GM21723 (cell line): ENCODE measurements at regions not wholly inside any gene's neighbourhood (a gene's known extent, or its start where the extent isn't known, plus 50 kb on each side); places are given as distances from the start of the nearest gene placed in this dataset.
"Not testable (repeated sequence)": the region's sequence is repeated elsewhere in the genome, so short reads cannot be mapped to it uniquely, and the experiment has no call there.

Experiments
- ATAC-seq: cut with Tn5 transposase; IDR thresholded peaks from one replicate; pipeline ENCODE4 v1.9.1; 2021; ENCODE audit warnings: mild to moderate bottlenecking, moderate library complexity; ENCODE audit not compliant: unreplicated experiment

DNA sequence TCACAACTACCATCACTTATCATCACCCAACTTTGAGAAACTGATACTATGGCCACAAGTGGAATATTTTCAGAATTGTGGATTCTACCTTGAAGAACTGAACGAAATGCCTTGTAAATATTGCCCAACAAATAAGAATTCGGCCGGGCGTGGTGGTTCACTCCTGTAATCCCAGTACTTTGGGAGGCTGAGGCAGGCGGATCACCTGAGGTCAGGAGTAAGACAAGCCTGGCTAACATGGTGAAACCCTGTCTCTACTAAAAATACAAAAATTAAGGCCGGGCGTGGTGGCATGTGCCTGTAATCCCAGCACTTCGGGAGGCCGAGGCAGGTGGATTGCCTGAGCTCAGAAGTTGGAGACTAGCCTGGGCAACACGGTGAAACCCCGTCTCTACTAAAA is 862.7 kb downstream of the ZPLD1 start:
- ATAC-seq: not testable (repeated sequence)

DNA sequence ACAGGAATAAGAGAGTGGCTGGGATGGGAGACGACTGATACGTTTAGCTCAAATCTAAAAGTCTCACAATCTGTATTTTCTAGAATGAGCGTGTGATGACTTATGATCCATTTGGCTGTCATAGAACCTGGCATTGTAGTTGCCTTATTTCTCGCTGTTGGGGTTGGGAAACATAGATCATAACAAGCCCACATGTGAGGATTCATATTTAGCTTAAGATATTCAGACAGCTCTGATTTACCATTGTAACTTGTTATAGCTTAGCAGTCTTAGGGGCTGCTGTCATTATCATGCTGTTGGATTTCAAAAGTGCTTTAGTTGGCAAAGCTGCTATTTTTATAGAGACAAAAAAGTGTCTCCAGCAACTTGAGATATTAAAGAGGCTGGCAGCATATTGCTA is 871.3 kb downstream of the ZPLD1 start:
- ATAC-seq: no peak

DNA sequence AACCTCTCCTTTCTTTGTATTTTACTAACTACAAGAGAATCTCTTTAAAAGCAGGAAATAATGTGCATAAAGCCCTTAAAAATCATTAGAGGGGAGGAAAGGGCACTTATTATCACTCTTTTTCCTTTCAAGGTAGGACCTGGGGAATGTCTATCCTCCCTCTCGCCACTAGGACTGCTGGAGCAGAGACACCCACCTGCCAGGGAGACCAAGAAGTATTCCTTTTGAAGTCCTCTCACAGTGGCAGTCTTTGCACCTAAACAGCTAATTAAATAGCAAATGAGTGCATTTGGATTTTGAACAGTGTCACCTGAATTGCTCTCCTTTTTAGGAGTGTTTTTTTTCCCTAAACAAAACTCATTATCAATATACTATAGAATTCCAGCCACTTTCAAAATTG is 874.1 kb downstream of the ZPLD1 start:
- no peak for ATAC-seq

DNA sequence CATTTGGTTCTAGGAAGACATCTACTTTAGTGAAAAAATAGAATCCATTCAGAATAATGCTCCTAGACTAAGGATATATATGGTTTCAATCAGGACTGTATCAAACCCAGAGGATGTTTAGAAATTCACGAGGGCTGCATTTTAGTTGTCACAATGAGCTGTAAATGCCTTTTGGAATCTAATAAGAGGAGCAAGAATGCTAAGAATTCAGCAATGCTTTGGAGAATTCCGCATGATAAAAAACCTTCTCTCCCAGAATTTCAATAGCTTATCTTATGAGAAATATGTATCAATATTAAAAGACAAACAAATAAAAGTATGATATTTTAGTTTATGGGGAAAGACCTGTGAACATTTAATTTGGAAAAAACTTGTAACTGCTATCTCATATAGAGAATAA is 885.1 kb downstream of the ZPLD1 start:
- no peak for ATAC-seq

DNA sequence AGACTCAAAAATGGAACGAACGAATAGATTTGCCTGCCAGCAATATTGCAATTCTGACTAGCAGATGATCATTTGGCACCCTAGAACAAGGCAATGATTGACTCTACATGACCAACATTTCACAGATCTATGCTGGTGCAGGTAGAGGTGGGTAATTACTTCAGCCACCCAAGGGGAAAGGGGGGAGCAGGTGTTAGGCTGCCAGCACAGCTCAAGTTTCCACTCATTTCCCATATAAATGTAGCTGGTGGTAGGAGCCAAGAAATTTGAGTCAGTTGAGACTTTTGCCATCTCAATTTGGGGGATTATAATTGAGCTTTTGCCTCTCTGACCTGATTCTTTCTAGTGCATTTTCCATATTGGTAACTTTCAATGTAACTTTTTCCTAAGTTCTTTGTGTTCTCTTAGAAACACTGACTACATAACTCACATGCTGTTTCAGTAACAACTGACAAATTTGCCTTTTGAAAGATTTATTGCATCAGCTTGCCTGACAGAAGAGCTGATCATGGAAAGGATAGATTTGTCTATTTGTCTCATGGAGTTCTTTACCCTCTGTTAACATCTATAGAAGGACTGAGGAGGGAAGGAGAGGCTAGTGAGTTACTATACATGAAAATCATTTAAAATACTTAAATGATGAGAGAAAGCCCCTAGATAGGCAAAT is 902.5 kb downstream of the ZPLD1 start:
- no peak for ATAC-seq

DNA sequence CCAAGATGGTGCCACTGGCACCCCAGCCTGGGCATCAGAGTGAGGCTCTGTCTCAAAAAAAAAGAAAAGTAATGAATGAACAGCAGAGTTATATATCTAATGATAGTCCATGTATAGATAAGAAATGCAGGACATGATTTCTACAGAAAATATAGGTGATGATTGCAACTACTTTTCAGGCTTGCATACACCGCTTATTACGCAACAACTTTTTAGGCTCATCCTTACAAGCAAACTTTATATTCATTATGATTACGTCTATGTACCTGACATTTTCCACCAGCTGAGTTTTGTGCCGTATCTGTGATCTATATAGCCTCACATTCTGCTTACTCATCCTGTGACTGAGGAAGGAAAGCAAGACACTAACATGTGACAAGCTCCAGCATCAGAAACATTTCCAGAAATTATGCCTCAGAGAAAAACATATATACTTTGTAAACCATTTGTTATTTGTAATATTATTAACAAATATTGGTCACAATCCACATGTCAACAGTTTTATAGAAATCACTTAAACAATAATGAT is 906.3 kb downstream of the ZPLD1 start:
- ATAC-seq: no peak

DNA sequence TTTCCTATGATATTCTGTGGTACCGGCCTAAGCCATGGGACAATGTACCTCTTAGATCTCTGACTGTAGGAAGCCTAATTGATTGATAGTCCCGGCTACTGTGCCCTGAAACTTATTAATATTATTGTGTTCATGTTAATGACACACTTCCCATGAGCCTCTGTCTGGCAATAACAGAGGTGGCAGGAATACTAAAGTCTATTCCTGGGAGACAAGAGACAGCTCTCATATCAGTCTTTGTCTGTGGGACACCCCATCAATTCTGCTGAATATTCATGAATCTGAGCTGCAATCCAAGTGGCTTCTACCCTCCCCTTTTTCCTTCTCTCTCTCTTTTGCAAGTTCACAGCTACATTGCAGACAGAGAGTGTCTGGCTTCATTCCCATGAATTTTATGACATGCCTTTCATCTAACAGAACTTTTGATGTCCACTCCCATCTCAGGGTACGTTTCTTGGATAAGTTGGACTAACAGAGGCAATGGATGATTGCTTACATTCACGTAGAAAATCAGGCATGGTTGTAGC is 907.5 kb downstream of the ZPLD1 start:
- ATAC-seq: no peak

DNA sequence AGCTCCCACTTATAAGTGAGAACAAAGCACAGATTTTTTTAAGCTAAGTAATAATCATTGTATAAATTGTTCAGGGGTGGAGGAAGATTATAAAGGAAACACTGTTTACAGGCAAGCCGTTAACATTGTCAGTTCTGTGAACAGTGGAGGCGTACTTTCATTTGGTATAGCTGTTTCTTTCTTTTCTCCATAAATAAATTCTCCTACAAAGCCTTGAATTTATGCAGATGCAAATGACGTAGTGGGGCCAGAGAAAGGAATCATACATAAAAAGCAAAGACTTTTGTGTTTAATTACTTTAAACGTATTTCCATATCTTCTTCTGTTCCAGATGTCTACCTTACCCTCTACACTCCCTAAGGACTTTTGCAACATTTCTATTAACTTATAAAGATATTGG is 914.9 kb downstream of the ZPLD1 start:
- no peak for ATAC-seq

DNA sequence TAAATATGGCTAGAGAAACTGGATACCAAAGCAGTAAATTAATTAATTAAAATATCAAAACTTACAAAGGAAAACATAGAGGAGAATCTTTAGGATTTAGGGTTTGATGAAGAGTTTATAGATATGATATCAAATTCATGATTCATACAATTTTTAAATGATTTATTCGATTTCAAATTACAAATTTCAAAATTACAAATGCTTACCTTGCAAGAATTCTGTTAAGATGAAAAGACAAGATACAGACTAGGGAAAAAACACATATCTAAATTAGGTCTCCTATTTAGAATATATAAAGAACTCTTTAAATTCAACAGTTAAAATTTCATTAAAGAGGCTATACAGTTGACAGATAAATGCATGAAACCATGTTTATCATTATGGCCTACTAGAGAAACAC is 930.7 kb downstream of the ZPLD1 start:
- ATAC-seq: no peak

DNA sequence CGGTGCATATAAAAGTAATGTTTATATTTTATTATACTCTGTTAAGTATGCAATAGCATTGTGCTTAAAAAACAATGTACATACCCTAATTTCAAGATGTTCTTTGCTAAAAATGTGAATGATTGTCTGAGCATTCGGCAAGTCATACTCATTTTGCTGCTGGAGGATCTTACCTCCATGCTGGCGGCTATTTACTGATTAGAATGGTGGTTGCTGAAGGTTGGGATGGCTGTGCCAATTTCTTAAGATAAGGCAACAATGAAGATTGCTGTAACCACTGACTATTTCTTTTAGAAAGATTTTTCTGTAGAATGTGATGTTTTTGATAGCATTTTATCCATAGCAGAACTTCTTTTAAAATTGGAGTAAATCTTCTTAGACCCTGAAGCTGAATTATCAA is 932.7 kb downstream of the ZPLD1 start:
- ATAC-seq: no peak

DNA sequence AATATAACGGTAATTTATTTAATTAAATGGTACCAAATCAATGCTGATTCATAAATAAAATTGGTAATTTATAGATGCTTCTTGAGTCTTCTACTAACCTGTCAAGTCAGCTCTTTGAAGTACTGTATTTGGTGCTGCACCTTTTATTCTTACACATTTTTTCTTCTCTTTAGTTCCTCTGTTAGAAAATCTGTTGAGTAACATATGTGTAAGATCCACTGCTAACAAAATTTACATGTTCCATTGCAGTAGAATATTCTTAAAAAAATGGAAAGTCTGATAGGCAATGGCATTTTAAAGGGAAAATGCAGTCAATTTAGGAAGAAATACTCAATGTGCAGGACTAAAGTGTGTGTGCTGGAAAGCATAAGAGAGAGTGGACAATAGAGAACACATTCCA is 936.6 kb downstream of the ZPLD1 start:
- no peak for ATAC-seq

DNA sequence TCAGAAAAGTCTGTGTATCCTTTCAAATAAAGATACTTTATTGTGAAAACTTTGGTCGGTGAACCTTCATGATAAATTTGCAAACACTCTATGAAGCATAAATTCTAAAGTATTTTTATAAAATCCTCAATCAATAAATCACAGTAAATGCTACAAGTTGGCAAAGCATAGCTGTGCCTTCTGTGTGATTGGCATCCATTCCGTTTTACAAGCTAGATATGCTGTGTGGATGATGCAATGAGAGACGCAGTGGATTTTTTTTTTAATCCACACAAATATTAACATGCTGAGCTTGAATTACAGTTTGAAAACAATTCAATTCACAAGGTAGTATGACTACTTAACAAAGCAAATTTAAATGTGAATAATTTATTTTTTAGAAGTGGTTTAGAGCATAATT is 937.2 kb downstream of the ZPLD1 start:
- ATAC-seq: no peak

DNA sequence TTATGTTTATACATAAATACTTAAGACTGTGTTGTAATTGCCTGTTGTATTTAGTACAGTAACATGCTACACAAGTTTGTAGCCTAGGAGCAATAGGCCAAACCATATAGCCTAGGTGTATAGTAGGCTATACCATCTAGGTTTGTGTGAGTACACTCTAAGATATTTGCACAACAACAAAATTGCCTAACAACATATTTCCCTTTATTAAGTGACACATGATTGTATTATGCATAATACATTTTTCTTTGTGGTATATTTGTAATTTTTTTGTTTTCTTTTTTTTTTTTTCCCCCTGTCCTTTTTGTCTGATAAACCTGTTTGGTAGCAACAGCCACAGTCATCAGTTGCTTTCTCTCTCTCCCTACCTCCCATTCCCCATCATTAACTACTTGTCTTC is 945.6 kb downstream of the ZPLD1 start:
- ATAC-seq: no peak

DNA sequence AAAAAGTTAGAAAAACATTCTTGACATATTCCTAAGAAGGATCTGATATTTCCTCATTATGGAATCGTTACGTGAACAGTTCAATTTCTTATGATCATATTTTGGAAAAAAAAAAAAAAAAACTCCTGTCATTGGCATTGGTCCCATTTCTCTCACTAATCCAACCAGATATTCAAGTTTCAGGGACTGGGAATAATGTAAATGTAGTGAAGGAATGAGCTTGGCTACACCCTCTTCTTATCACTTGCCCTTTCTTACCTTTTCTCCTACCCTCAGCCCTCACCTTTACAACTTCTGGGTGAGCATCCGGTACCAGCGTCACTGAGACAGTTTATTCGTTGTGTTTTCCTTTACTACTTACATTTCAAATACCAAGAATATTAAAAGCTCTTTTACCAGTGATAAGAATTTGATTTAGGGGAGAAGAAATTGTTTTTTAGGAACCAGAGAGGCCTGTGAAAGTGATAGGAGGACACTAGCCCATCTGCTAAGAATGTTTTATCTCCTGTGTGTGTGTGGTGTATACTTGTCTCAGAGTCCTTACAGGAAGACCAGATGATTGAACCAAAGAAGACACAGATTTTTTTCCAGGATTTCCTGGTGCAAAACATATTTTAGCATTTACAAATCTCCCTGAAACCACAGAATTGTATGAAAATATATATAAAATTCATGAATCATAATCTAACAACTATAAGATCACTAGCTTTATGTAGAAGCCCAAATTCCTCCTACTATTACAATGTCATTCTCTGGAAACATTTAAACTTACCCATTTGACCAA is 946.7 kb downstream of the ZPLD1 start:
- no peak for ATAC-seq

DNA sequence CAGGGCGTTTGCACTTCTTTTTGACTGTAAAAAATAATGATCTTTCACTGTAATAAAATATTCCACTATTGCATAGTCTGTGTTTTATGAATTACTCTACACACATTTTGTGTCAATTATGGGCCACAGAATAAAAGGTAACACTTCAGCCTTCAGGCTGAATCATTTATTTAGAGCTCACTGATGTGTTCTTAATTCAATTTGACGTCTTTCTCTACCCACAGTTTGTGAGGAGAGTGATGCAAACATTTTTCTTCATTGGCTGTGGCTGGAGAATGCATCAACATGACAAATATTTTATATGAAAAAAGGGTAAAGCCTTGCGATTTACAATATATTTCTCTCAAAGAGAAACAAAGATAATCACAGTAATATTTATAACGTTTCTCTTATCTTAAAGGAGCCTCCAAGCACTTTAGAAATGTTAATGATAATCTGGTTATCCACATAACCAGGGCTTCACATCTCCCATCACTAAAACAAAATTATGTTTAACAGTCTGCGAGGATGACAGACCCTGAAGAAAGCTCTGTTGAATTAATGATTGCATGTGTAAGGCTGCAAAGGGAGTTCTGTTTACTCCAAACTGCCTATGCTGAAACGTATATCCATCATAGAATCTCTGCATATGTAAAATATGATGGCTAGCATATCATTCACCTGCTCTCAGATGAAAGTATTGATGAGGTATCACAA is 951.3 kb downstream of the ZPLD1 start:
- no peak for ATAC-seq

DNA sequence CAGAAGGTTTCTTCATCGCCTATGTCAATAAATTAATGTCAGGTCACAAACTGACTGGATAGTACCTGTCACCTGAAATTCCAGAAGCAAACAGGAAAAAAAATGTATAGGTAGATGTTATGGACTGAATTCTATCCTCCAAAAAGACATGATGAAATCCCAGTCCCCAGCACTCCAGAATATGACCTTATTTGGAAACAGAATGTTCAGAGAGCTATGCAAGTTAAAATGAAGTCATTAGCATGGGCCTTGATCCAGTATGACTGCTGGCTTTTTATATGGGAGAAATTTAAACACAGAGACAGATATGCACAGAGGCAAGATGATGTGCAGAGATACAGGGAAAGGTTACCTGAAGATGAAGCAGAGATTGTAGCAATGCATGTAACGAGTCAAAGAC is 953.4 kb downstream of the ZPLD1 start:
- ATAC-seq: no peak

DNA sequence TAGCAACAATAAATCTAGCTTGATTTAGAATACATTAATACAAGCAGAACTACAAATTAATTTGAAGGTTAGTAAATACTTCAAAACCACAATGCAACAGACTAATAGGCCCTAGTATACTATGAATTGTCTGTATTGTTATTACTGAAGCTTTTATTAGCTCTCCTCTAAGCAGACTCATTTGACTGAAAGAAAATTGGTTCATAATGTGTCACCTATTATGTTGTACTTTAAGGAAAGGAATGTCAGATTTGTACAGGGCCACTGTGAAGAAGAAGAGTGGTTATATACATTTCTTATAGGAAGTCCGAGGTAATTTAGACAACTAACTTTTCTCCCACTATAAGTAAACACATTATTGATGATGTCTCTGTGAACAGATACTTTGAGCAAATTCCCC is 954.5 kb downstream of the ZPLD1 start:
- no peak for ATAC-seq

DNA sequence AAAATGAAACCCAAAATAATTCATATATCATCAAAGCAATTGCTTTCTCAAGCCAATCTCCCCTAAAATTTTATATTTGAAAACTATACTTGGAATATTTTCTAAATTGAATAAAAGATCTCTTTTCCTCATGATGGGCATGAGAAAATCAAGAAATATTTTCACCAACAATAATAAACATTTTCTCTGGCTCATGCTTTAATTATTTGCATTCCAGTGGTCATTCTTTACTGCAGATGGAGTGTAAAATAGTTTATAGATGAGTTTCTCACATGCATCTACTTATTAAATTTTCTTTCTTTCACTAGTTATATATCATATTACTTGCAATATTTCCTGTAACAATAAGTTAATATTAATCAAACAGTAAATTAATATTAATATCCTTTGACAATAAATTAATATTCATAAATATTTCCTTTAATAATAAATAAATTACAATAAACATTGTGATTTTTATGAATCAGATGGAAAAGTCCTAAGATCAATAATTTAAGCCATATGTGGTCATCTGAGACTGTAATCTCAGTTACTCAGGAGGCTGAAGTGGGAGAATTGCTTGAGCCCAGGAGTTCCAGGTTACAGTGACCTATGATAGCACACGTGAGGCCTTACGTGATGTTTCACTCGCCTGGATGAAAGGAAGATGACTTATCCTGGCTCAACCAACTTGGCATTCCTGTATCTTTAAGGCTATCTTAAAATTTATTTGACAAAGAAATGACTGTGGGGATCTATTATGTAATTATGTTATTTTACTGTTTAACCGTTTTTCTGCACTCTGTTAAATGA is 958.8 kb downstream of the ZPLD1 start:
- ATAC-seq: no peak

DNA sequence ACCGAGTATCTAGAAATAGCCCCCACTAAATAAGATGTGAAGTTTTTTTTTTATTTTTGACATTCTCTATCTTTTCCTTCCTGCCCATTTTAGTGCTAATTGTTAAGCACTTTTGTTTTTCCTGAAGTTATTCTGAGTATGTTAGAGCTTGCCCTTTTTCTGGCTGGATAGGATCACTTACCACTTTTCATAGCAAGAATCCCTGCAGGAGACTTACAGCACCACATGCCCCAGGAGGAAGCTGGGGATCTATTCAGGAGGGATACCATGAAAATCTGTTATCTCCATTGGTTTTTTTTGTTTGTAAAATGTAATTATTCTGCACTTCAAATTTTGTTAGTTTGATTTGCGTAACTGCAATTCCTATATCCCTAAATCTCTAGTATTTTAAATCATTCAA is 968.4 kb downstream of the ZPLD1 start:
- no peak for ATAC-seq

DNA sequence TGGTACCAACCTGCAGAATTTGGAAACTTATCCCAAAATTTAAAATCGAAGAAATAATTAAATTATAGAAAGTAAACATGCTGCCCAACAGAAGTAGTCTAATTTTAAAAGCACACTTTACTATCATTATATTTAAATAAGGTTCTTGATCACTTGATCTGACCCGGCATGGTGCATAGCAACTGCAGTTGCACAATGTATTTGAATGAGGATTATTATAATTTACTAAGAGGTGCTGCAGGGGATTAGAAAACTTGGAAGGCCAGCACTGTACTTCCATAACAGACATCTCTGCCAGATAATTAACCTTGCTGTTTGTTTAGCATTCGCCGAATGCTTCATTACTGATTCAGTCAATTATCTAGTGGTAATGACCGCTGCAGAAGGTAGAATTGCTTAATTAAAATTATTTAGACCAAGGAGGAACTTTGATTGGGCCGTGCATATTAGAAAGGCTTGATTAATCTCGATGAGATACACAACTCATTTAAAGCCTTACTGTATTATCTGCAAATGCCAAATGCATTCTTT is 971.6 kb downstream of the ZPLD1 start:
- ATAC-seq: no peak

DNA sequence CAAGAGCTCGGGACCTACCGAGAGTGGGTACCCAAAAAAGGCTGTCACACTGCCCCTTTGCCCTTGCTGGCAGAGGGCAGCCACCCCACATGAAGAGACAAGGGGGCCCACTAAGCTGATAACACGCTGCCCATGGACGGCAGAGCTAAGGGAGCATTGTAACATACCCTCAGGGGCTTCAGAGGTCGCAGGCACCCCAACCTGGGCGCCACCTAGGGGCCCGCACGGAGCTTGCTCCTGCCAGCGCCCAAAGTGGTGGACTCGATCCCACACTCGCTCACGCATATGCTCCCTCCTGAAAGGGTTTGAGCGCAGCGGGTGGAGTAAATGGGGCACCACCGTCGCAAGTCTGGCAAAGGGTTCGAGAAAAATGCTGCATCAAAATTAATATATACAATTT is 975.4 kb downstream of the ZPLD1 start:
- ATAC-seq: no peak
